ENCODE measurements at regions not wholly inside any gene's neighbourhood (a gene's known extent, or its start where the extent isn't known, plus 50 kb on each side); places are given as distances from the start of the nearest gene placed in this dataset.

DNA sequence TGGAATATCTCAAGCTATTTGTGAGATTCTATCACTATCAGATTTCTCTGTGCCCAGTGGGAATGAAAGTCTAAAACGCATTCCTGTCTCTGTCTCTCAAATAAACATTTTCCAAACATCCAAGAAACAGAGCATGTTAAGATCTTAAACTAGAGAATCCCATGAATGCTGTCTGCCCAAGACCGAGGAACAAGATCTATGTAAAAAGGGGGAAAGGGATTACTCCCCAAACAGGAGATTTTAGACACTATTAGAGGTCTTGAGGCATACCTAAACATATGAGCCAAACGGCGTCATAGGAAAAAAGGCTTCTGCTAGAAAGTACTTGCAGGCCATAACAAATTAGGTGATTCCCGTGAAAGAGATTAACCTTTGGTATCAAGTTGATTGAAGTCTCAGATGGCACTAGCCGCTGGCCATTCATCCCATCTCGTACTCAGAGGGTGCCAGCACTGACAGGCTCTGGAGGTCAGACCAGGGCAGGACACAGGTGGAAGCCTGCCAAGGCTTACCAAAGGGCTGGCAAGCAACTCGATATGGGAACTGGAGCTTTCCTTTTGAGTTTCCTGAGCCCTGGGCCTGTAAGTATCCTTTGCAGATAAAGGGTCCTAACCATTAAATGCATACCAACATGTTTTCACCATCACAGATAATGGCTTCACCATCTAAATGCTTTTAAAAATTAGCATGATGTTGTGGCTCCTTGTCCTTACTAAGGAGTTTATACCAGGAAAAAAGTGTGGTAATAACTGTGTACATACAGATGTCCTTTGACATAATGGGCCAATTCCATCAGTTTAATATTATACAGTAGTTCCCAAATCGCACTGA, 225.2 kb downstream of the FOXO1 start:
- no peaks in the 10 kb centered on the region for H3K27me3 ChIP-seq
- no peak overlapping the region for H3K4me3 ChIP-seq
- DNase-seq (peak; percentile 82 to 83), ATAC-seq (peak; percentile 49 to 87 (median 72))
- intact Hi-C loops (cut with DNase I): loop anchor here in 3 of 10 donors (5.0 to 10.0 kb wide), 3 partner anchors 34 to 226 kb away; partner anchors contain the start of gene FOXO1 (in 3 of the 3)
- no peaks in the 10 kb centered on the region for H3K36me3 ChIP-seq
- H3K4me1 ChIP-seq: peaks cover 21 to 79% (median 74%) of the 10 kb centered on the region in 9 donors
- 26 to 29% methylated on average over 9 of the region's 9 CpGs for WGBS, 2 donors
- H3K9me3 ChIP-seq: no peaks in the 10 kb centered on the region
- TF ChIP-seq CTCF (IDR thresholded peaks at IDR 0.05): no peak
- H3K27ac ChIP-seq: peak overlapping the region in 9 of 10 donors; percentile 1 to 80 (median 61)

DNA sequence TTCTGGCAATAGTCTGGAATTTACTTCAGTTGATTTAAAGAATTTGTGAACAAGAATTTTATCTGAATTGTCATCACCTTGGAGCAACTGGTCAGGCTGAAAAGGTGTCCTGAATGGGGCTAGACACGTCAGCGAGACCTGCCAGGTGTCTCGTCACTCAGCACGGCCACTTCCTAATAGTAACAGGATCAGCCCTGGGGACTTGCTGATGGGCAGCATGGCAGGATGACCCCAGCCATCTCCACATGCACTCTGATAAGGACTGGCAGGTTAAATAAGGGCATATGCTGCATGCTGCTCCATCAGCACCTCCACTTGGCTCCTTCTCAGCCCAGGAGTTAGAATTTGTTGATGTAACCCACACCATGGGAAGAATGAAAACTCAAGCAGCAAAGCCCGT, 224.2 kb downstream of the FOXO1 start:
- Histone ChIP-seq H3K4me3 (no peak overlapping the region), H3K9me3 (no peaks in the 10 kb centered on the region), H3K36me3 (no peaks in the 10 kb centered on the region), H3K27ac (peak overlapping the region in 6 of 10 donors; percentile 3 to 80 (median 66)), H3K4me1 (peaks cover 21 to 86% (median 74%) of the 10 kb centered on the region in 9 donors), H3K27me3 (no peaks in the 10 kb centered on the region)
- DNase-seq (peak in 1 of 2 donors; percentile 45), ATAC-seq (peak in 5 of 8 donors; percentile 6 to 72 (median 18))
- intact Hi-C loops (cut with DNase I): loop anchor here in 3 of 10 donors (5.0 to 10.0 kb wide), 3 partner anchors 35 to 225 kb away; partner anchors contain the start of gene FOXO1 (in 3 of the 3)
- TF ChIP-seq CTCF (IDR thresholded peaks at IDR 0.05): no peak
- WGBS, 2 donors: 49 to 70% methylated on average over 5 of the region's 5 CpGs

- Histone ChIP-seq H3K4me3 (no peak overlapping the region), H3K4me1 (peaks cover 21 to 86% (median 70%) of the 10 kb centered on the region in 9 donors), H3K27me3 (no peaks in the 10 kb centered on the region), H3K36me3 (no peaks in the 10 kb centered on the region), H3K27ac (no peak overlapping the region), H3K9me3 (no peaks in the 10 kb centered on the region)
- ATAC-seq (no peak), DNase-seq (no peak)
- no peak for TF ChIP-seq CTCF (IDR thresholded peaks at IDR 0.05)
- 63 to 69% methylated on average over 6 of the region's 6 CpGs for WGBS, 2 donors
- intact Hi-C loops (cut with DNase I): loop anchor here in 3 of 10 donors (5.0 to 10.0 kb wide), 3 partner anchors 36 to 224 kb away; partner anchors contain the start of gene FOXO1 (in 3 of the 3)
These were observed 223.6 kb downstream of the FOXO1 start for GRCh38 chr13:40442826-40443225.

- H3K9me3 ChIP-seq: peaks cover 0 to 3% (median 0%) of the 10 kb centered on the region in 11 donors
- peaks cover 20 to 72% (median 56%) of the 10 kb centered on the region in 9 donors for H3K4me1 ChIP-seq
- ATAC-seq (no peak), DNase-seq (no peak)
- TF ChIP-seq CTCF (IDR thresholded peaks at IDR 0.05): no peak
- WGBS, 2 donors: 38 to 53% methylated on average over 3 of the region's 3 CpGs
- H3K27ac ChIP-seq: no peak overlapping the region
- no peak overlapping the region for H3K4me3 ChIP-seq
- H3K36me3 ChIP-seq: no peaks in the 10 kb centered on the region
- intact Hi-C loops (cut with DNase I): loop anchor here in 3 of 10 donors (5.0 to 10.0 kb wide), 3 partner anchors 37 to 223 kb away; partner anchors contain the start of gene FOXO1 (in 3 of the 3)
- H3K27me3 ChIP-seq: no peaks in the 10 kb centered on the region
These were observed 222.2 kb downstream of the FOXO1 start for GRCh38 chr13:40444241-40444640.

Data from heart right ventricle (tissue), 16 donors.